Activated T-cell treated with anti-CD3 and anti-CD28 coated beads for 4 hours (primary cell): ENCODE measurements at regions not wholly inside any gene's neighbourhood (a gene's known extent, or its start where the extent isn't known, plus 50 kb on each side); places are given as distances from the start of the nearest gene placed in this dataset.

ENCODE experiments used
- DNase-seq: peaks from one replicate; pipeline ENCODE4 v3.0.0-alpha.2; 2020

GRCh38 chr3:17972959-17973906, 230.8 kb upstream of the TBC1D5 start:
- no peak for DNase-seq

- no peak for DNase-seq
Measured at GRCh38 chr3:17972476-17972875, 230.0 kb upstream of the TBC1D5 start.

GRCh38 chr3:17972030-17972429, 229.6 kb upstream of the TBC1D5 start:
- DNase-seq = no peak

GRCh38 chr3:17969985-17970568, 227.6 kb upstream of the TBC1D5 start:
- no peak for DNase-seq

- no peak for DNase-seq
Measured at GRCh38 chr3:17969244-17969643, 226.8 kb upstream of the TBC1D5 start.

GRCh38 chr3:17967953-17968607, 225.6 kb upstream of the TBC1D5 start:
- no peak for DNase-seq

GRCh38 chr3:17967111-17967510, 224.7 kb upstream of the TBC1D5 start:
- no peak for DNase-seq

GRCh38 chr3:17965331-17965730, 222.9 kb upstream of the TBC1D5 start:
- no peak for DNase-seq

- no peak for DNase-seq
Measured at GRCh38 chr3:17964108-17964507, 221.7 kb upstream of the TBC1D5 start.

GRCh38 chr3:17955411-17955810, 213.0 kb upstream of the TBC1D5 start:
- no peak for DNase-seq

GRCh38 chr3:17954801-17955200, 212.4 kb upstream of the TBC1D5 start:
- no peak for DNase-seq

- DNase-seq = no peak
Measured at GRCh38 chr3:17951241-17951640, 208.8 kb upstream of the TBC1D5 start.

- no peak for DNase-seq
Measured at GRCh38 chr3:17949101-17949500, 206.7 kb upstream of the TBC1D5 start.

GRCh38 chr3:17947833-17948232, 205.4 kb upstream of the TBC1D5 start:
- DNase-seq = no peak

- no peak for DNase-seq
Measured at GRCh38 chr3:17946619-17947018, 204.2 kb upstream of the TBC1D5 start.

GRCh38 chr3:17945799-17946399, 203.5 kb upstream of the TBC1D5 start:
- DNase-seq = no peak

- DNase-seq = no peak
Measured at GRCh38 chr3:17945018-17945798, 202.8 kb upstream of the TBC1D5 start.

GRCh38 chr3:17942856-17943255, 200.4 kb upstream of the TBC1D5 start:
- no peak for DNase-seq

GRCh38 chr3:17941766-17942165, 199.3 kb upstream of the TBC1D5 start:
- DNase-seq = no peak

GRCh38 chr3:17941152-17941551, 198.7 kb upstream of the TBC1D5 start:
- DNase-seq = no peak

- DNase-seq = no peak
Measured at GRCh38 chr3:17939157-17939556, 196.7 kb upstream of the TBC1D5 start.

GRCh38 chr3:17938313-17938712, 195.9 kb upstream of the TBC1D5 start:
- no peak for DNase-seq
